ENCODE measurements at regions not wholly inside any gene's neighbourhood (a gene's known extent, or its start where the extent isn't known, plus 50 kb on each side); places are given as distances from the start of the nearest gene placed in this dataset.

GRCh38 chr2:129791712-129792111 lies 187.8 kb upstream of the RAB6C start:
- H3K4me3 ChIP-seq (ENCODE audit: low read length), result no peak overlapping the region
- no peak for DNase-seq (ENCODE audit: low read depth)
- TF ChIP-seq CTCF (conservative IDR thresholded peaks at IDR 0.05; ENCODE audit: low read length), result no peak

GRCh38 chr2:129793431-129793902 lies 186.0 kb upstream of the RAB6C start:
- no peak overlapping the region for H3K4me3 ChIP-seq (ENCODE audit: low read length)
- no peak for DNase-seq (ENCODE audit: low read depth)
- no peak for TF ChIP-seq CTCF (conservative IDR thresholded peaks at IDR 0.05; ENCODE audit: low read length)

GRCh38 chr2:129794116-129794515 lies 185.3 kb upstream of the RAB6C start:
- H3K4me3 ChIP-seq (ENCODE audit: low read length), result no peak overlapping the region
- no peak for DNase-seq (ENCODE audit: low read depth)
- no peak for TF ChIP-seq CTCF (conservative IDR thresholded peaks at IDR 0.05; ENCODE audit: low read length)

GRCh38 chr2:129794540-129794939 lies 184.9 kb upstream of the RAB6C start:
- H3K4me3 ChIP-seq (ENCODE audit: low read length), result no peak overlapping the region
- no peak for TF ChIP-seq CTCF (conservative IDR thresholded peaks at IDR 0.05; ENCODE audit: low read length)
- no peak for DNase-seq (ENCODE audit: low read depth)

GRCh38 chr2:129796225-129796624 lies 183.2 kb upstream of the RAB6C start:
- no peak for TF ChIP-seq CTCF (conservative IDR thresholded peaks at IDR 0.05; ENCODE audit: low read length)
- H3K4me3 ChIP-seq (ENCODE audit: low read length), result no peak overlapping the region
- DNase-seq (ENCODE audit: low read depth), result no peak

- no peak overlapping the region for H3K4me3 ChIP-seq (ENCODE audit: low read length)
- DNase-seq (ENCODE audit: low read depth), result no peak
- TF ChIP-seq CTCF (conservative IDR thresholded peaks at IDR 0.05; ENCODE audit: low read length), result no peak
These were observed 182.5 kb upstream of the RAB6C start for GRCh38 chr2:129796801-129797488.

- H3K4me3 ChIP-seq (ENCODE audit: low read length), result no peak overlapping the region
- no peak for DNase-seq (ENCODE audit: low read depth)
- no peak for TF ChIP-seq CTCF (conservative IDR thresholded peaks at IDR 0.05; ENCODE audit: low read length)
These were observed 181.8 kb upstream of the RAB6C start for GRCh38 chr2:129797489-129798300.

Data from AG10803 (cell line).